Osteocyte (in vitro differentiated cells): ENCODE measurements at regions not wholly inside any gene's neighbourhood (a gene's known extent, or its start where the extent isn't known, plus 50 kb on each side); places are given as distances from the start of the nearest gene placed in this dataset.

Experiments
- DNase-seq: peaks from one replicate; pipeline ENCODE4 v3.0.0; 2021; ENCODE audit warnings: mixed read lengths; ENCODE audit not compliant: unreplicated experiment; ENCODE audit errors: extremely low spot score
- H3K27ac Mint-ChIP-seq: one replicate; pipeline ENCODE4 v1.8.0; 2021; ENCODE audit warnings: mild to moderate bottlenecking, mixed read lengths; ENCODE audit not compliant: unreplicated experiment
- H3K27me3 Mint-ChIP-seq: one replicate; pipeline ENCODE4 v1.8.0; 2021; ENCODE audit warnings: mixed read lengths; ENCODE audit not compliant: unreplicated experiment
- H3K36me3 Mint-ChIP-seq: one replicate; pipeline ENCODE4 v1.8.0; 2021; ENCODE audit warnings: mixed read lengths; ENCODE audit not compliant: unreplicated experiment
- H3K4me1 Mint-ChIP-seq: one replicate; pipeline ENCODE4 v1.8.0; 2021; ENCODE audit warnings: mixed read lengths; ENCODE audit not compliant: unreplicated experiment
- H3K4me3 Mint-ChIP-seq: one replicate; pipeline ENCODE4 v1.8.0; 2021; ENCODE audit warnings: mild to moderate bottlenecking, moderate library complexity, mixed read lengths; ENCODE audit not compliant: unreplicated experiment
- H3K9me3 Mint-ChIP-seq: one replicate; pipeline ENCODE4 v1.8.0; 2021; ENCODE audit warnings: mixed read lengths; ENCODE audit not compliant: unreplicated experiment
- TF ChIP-seq, protein P1 (sequence below): fragments of 200-600 bp; sonication (generic); IDR thresholded peaks from 2 replicates; pipeline ENCODE4 v1.5.0; 2021; ENCODE audit warnings: antibody characterized with exemption, mild to moderate bottlenecking, moderate library complexity

DNA sequence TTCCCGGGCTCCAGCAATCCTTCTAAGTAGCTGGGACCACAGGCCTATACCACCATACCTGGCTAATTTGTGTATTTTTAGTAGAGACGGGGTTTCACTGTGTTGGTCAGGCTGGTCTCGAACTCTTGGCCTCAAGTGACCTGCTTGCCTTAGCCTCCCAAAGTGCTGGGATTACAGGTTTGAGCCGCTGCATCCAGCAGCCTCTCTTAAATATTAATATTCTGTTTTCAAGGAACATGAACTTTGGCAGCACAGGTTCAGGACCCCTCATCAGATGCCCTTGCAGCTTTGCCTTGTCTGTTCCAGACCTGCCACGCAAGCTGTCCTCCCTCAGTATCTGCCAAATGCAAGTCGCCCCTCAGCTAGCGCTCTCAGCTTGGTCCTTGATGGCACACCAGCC lies 166.8 kb downstream of the KCTD15 start:
- TF ChIP-seq, protein P1, sequence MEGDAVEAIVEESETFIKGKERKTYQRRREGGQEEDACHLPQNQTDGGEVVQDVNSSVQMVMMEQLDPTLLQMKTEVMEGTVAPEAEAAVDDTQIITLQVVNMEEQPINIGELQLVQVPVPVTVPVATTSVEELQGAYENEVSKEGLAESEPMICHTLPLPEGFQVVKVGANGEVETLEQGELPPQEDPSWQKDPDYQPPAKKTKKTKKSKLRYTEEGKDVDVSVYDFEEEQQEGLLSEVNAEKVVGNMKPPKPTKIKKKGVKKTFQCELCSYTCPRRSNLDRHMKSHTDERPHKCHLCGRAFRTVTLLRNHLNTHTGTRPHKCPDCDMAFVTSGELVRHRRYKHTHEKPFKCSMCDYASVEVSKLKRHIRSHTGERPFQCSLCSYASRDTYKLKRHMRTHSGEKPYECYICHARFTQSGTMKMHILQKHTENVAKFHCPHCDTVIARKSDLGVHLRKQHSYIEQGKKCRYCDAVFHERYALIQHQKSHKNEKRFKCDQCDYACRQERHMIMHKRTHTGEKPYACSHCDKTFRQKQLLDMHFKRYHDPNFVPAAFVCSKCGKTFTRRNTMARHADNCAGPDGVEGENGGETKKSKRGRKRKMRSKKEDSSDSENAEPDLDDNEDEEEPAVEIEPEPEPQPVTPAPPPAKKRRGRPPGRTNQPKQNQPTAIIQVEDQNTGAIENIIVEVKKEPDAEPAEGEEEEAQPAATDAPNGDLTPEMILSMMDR, result no peak
- H3K4me1 Mint-ChIP-seq, result no peaks in the 10 kb centered on the region
- H3K36me3 Mint-ChIP-seq, result no peaks in the 10 kb centered on the region
- H3K4me3 Mint-ChIP-seq, result no peak overlapping the region
- no peak overlapping the region for H3K27ac Mint-ChIP-seq
- H3K27me3 Mint-ChIP-seq, result peaks cover 20% of the 10 kb centered on the region
- peak; percentile 71 for DNase-seq
- peaks cover 8% of the 10 kb centered on the region for H3K9me3 Mint-ChIP-seq

DNA sequence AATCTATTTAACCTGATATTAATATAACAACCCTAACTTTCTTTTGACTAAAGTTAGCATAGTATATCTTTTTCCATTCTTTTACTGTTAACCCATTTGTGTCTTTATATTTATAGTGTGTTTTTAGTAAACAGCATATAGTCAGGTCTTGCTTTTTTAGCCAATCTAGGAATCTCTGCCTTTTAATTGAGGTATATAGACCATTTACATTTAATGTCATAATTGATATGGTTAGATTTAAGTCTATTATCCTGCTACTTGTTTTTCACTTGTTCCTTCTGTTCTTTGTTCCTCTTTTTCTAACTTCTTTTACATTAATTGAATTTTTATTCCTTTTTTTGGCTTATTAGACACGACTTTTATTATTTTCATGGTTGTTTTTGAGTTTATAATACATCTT lies 174.4 kb downstream of the KCTD15 start:
- TF ChIP-seq, protein P1, result no peak
- H3K4me1 Mint-ChIP-seq, result no peaks in the 10 kb centered on the region
- no peaks in the 10 kb centered on the region for H3K36me3 Mint-ChIP-seq
- no peak overlapping the region for H3K4me3 Mint-ChIP-seq
- H3K27me3 Mint-ChIP-seq, result peaks cover 14% of the 10 kb centered on the region
- no peak for DNase-seq
- H3K9me3 Mint-ChIP-seq, result peaks cover 24% of the 10 kb centered on the region
- no peak overlapping the region for H3K27ac Mint-ChIP-seq

DNA sequence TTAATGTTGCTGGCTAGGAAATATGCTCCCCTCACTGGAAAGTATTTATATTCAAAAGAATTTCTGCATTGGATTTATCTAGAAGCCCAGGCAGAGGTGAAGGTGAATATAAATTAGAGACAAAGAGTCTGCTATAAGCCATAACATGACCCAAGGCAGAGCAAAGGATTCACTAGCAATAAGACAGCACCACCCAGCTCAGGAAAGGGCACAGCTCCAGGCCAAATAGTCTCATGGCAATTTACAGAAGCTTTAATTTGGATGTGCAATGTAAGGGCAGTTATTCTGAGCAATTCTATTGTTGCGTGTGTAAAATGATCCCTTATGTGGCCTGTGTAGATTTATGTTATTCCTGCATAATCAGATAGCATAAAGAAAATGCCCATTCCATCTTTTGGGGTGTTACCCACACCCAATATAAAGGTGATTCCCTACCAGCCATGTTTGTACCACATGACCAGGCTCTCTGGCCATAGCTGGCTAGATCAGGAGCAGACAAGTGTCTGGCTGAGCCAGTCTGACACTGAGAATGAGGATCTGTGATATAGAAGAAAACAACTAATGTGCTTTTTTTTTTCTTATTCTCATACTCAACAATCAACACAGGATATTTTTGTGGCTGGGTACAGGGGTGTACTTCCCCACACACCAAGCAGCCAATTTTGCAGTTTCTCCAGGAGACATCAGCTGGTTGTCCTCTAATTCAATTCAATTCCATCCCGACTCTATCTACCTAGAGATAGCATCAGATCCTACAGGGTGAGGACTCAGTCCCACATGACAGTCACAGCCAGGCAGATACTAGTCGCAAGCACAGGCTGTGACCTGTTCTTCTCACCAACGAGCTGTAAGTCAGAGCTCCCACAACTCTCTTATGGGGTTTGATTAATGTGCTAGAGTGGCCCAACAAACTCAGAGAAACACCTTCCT lies 181.4 kb downstream of the KCTD15 start:
- TF ChIP-seq, protein P1, result no peak
- no peak overlapping the region for H3K4me3 Mint-ChIP-seq
- DNase-seq, result no peak
- no peaks in the 10 kb centered on the region for H3K4me1 Mint-ChIP-seq
- H3K36me3 Mint-ChIP-seq, result no peaks in the 10 kb centered on the region
- peaks cover 18% of the 10 kb centered on the region for H3K27me3 Mint-ChIP-seq
- H3K9me3 Mint-ChIP-seq, result peaks cover 10% of the 10 kb centered on the region
- no peak overlapping the region for H3K27ac Mint-ChIP-seq

DNA sequence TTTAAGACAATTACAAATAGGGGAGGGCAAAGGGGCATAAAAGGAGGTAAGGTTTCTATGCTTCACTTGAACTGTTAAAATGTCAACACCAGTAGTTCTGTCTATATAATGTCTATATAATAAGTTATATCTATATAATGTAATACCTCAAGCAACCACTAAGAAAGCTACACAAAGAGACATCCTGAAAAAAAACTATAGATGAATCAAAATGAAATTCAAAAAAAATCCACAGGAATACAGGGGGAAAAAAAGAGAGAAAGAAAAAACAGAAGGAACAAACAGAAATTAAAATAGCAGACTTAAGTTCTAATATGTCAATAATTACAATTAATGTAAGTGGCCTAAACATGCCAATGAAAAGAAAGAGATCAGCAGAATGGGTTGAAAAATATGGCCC lies 186.0 kb downstream of the KCTD15 start:
- H3K9me3 Mint-ChIP-seq, result peaks cover 14% of the 10 kb centered on the region
- H3K4me3 Mint-ChIP-seq, result no peak overlapping the region
- no peaks in the 10 kb centered on the region for H3K36me3 Mint-ChIP-seq
- no peak overlapping the region for H3K27ac Mint-ChIP-seq
- peaks cover 16% of the 10 kb centered on the region for H3K27me3 Mint-ChIP-seq
- DNase-seq, result no peak
- TF ChIP-seq, protein P1, result no peak
- H3K4me1 Mint-ChIP-seq, result no peaks in the 10 kb centered on the region

DNA sequence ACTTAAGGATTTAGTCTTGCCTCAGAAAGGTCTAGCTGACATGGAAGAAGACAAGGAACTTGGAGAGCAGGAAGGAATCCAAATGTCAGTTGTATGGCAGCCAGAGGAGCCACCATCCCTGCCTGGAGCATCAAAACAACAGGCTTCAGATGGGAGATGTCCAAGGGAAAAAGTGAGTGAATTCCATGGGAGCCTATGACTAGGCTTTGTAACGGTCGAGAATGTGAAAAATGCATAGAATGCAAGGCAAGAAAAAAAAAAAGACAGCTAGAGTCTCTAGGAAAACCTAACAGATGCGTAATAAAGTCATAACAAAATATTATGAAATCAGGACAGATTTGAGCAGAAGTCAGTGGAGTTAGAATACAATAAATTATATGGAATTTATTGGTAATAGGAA lies 183.7 kb upstream of the LSM14A start:
- no peaks in the 10 kb centered on the region for H3K36me3 Mint-ChIP-seq
- H3K4me3 Mint-ChIP-seq, result no peak overlapping the region
- peaks cover 3% of the 10 kb centered on the region for H3K27me3 Mint-ChIP-seq
- TF ChIP-seq, protein P1, result no peak
- H3K4me1 Mint-ChIP-seq, result no peaks in the 10 kb centered on the region
- H3K9me3 Mint-ChIP-seq, result peaks cover 24% of the 10 kb centered on the region
- DNase-seq, result no peak
- H3K27ac Mint-ChIP-seq, result no peak overlapping the region
